ENCODE measurements at regions not wholly inside any gene's neighbourhood (a gene's known extent, or its start where the extent isn't known, plus 50 kb on each side); places are given as distances from the start of the nearest gene placed in this dataset.

DNA sequence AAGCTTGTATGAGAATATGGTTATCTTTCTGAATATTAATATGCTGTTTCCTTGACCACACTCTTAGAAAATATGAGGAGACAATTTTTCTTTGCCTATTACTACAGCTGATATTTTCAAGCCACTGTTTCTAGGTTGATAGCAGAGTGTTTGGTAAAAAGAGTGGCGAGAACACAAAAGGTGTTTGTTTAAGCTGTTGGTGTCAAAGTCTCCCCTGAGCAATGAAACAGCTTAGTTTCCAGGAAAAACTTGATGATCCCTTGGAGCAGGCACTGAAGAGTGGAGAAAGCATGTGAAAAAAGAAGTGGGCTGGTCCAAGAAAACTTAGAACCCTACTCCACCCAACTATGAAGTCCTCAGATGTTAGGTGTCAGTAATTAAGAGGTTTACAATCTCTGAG, 182.7 kb downstream of the TFAP2B start:
- H3K27ac ChIP-seq = no peak overlapping the region
- Mint-ChIP-seq H3K9me3 (no peaks in the 10 kb centered on the region), H3K4me1 (no peaks in the 10 kb centered on the region), H3K4me3 (no peak overlapping the region), H3K27ac (no peak overlapping the region), H3K27me3 (ENCODE audit: insufficient read depth, low read depth) (no peaks in the 10 kb centered on the region), H3K36me3 (no peaks in the 10 kb centered on the region)
- no peaks in the 10 kb centered on the region for H4K20me1 ChIP-seq (ENCODE audit: low read depth)
- no peak overlapping the region for H2AFZ ChIP-seq (replicated peaks)
- no peak for DNase-seq (ENCODE audit: low spot score)
- TF ChIP-seq EZH2 (IDR thresholded peaks at IDR 0.05) (no peak), EZH2phosphoT487 (IDR thresholded peaks at IDR 0.05) (no peak)
- TF ChIP-seq, protein P1, sequence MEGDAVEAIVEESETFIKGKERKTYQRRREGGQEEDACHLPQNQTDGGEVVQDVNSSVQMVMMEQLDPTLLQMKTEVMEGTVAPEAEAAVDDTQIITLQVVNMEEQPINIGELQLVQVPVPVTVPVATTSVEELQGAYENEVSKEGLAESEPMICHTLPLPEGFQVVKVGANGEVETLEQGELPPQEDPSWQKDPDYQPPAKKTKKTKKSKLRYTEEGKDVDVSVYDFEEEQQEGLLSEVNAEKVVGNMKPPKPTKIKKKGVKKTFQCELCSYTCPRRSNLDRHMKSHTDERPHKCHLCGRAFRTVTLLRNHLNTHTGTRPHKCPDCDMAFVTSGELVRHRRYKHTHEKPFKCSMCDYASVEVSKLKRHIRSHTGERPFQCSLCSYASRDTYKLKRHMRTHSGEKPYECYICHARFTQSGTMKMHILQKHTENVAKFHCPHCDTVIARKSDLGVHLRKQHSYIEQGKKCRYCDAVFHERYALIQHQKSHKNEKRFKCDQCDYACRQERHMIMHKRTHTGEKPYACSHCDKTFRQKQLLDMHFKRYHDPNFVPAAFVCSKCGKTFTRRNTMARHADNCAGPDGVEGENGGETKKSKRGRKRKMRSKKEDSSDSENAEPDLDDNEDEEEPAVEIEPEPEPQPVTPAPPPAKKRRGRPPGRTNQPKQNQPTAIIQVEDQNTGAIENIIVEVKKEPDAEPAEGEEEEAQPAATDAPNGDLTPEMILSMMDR (IDR thresholded peaks at IDR 0.05) = no peak
- H3F3A ChIP-seq (ENCODE audit: low read depth) = no peaks in the 10 kb centered on the region
- no peak overlapping the region for H3K9ac ChIP-seq
- peaks cover 6% of the 10 kb centered on the region for H3K27me3 ChIP-seq
- H3K9me3 ChIP-seq (ENCODE audit: low read depth) = no peaks in the 10 kb centered on the region
- H3K4me2 ChIP-seq = no peak overlapping the region
- H3K79me2 ChIP-seq (ENCODE audit: low read depth) = no peaks in the 10 kb centered on the region
- no peak overlapping the region for H3K4me3 ChIP-seq
- no peaks in the 10 kb centered on the region for H3K36me3 ChIP-seq
- no peaks in the 10 kb centered on the region for H3K4me1 ChIP-seq

DNA sequence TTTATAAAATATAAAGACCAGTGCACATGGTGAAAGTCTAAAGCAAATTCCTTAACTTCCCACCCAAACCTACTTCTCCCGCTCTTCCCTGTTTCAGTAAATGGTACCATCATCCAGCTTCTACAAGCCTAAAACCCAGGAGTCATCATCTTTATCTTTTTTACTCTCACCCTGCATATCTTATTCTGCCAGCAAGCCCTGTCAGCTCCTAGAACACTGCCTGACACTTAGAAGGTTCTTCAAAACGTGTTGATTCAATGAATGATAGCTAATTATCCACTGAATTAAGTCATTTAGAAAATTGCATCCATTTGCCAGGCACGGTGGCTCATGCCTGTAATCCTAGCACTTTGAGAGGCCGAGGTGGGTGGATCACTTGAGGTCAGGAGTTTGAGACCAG, 185.7 kb downstream of the TFAP2B start:
- Mint-ChIP-seq H3K4me3 (no peak overlapping the region), H3K27me3 (ENCODE audit: insufficient read depth, low read depth) (peaks cover 3% of the 10 kb centered on the region)
- no peaks in the 10 kb centered on the region for H4K20me1 ChIP-seq (ENCODE audit: low read depth)

DNA sequence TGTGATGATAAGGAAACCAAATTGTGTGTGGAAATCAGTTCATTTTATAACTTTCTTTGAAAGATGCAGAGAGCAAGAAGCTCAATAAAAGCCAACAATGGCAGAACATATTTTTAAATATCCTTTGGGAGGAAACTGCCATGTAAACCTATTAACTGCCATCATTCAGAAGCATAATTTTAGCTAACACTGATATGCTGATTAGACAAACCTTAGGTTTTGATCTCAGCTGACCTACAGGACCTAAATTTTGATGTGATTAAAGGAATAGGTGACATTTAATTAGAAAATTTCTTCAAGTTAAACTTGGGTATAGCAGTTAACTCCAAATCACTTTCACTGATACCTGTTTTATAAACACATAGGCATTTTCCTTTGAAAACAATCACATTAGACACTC, 187.1 kb downstream of the TFAP2B start:
- Histone ChIP-seq H3K4me3 (no peak overlapping the region), H3F3A (ENCODE audit: low read depth) (no peaks in the 10 kb centered on the region), H3K4me1 (no peaks in the 10 kb centered on the region), H3K27me3 (no peaks in the 10 kb centered on the region), H3K36me3 (no peaks in the 10 kb centered on the region), H3K9me3 (ENCODE audit: low read depth) (no peaks in the 10 kb centered on the region), H3K9ac (no peak overlapping the region), H3K4me2 (no peak overlapping the region), H2AFZ (replicated peaks) (no peak overlapping the region), H4K20me1 (ENCODE audit: low read depth) (no peaks in the 10 kb centered on the region), H3K27ac (no peak overlapping the region), H3K79me2 (ENCODE audit: low read depth) (no peaks in the 10 kb centered on the region)
- no peaks in the 10 kb centered on the region for H3K36me3 Mint-ChIP-seq
- no peak overlapping the region for H3K4me3 Mint-ChIP-seq
- H3K27me3 Mint-ChIP-seq (ENCODE audit: insufficient read depth, low read depth) = peaks cover 3% of the 10 kb centered on the region
- no peaks in the 10 kb centered on the region for H3K9me3 Mint-ChIP-seq
- no peaks in the 10 kb centered on the region for H3K4me1 Mint-ChIP-seq
- no peak for DNase-seq (ENCODE audit: low spot score)
- TF ChIP-seq EZH2phosphoT487 (IDR thresholded peaks at IDR 0.05) (no peak), EZH2 (IDR thresholded peaks at IDR 0.05) (no peak)
- TF ChIP-seq, protein P1 (IDR thresholded peaks at IDR 0.05) = no peak
- no peak overlapping the region for H3K27ac Mint-ChIP-seq

More for the DNA sequence above, 185.7 kb downstream of the TFAP2B start:
- Histone ChIP-seq H3K4me2 (no peak overlapping the region), H3K27ac (no peak overlapping the region), H3K9me3 (ENCODE audit: low read depth) (no peaks in the 10 kb centered on the region), H3K4me1 (no peaks in the 10 kb centered on the region), H3K9ac (no peak overlapping the region), H3F3A (ENCODE audit: low read depth) (no peaks in the 10 kb centered on the region), H3K4me3 (no peak overlapping the region), H2AFZ (replicated peaks) (no peak overlapping the region), H3K79me2 (ENCODE audit: low read depth) (no peaks in the 10 kb centered on the region), H3K27me3 (no peaks in the 10 kb centered on the region), H3K36me3 (no peaks in the 10 kb centered on the region)
- DNase-seq (ENCODE audit: low spot score) = no peak
- no peak for TF ChIP-seq EZH2 (IDR thresholded peaks at IDR 0.05)
- no peak for TF ChIP-seq EZH2phosphoT487 (IDR thresholded peaks at IDR 0.05)
- TF ChIP-seq, protein P1 (IDR thresholded peaks at IDR 0.05) = no peak
- Mint-ChIP-seq H3K4me1 (no peaks in the 10 kb centered on the region), H3K9me3 (no peaks in the 10 kb centered on the region), H3K27ac (no peak overlapping the region), H3K36me3 (no peaks in the 10 kb centered on the region)
